Neural progenitor cell (in vitro differentiated cells): ENCODE measurements at regions not wholly inside any gene's neighbourhood (a gene's known extent, or its start where the extent isn't known, plus 50 kb on each side); places are given as distances from the start of the nearest gene placed in this dataset.

Source experiments
- DNase-seq: peaks from one replicate; pipeline ENCODE4 v3.0.0-alpha.2; 2016; ENCODE audit warnings: low spot score
- H2AFZ ChIP-seq: fragments of 200-600 bp; sonication (generic); replicated peaks from 2 replicates; pipeline ENCODE4 v1.6.1; 2016; ENCODE audit warnings: antibody characterized with exemption
- H3F3A ChIP-seq: fragments of 200-600 bp; sonication (generic); 2 replicates; pipeline ENCODE4 v1.6.1; 2016; ENCODE audit warnings: antibody characterized with exemption, low read depth
- H3K27ac ChIP-seq: fragments of 200-600 bp; sonication (generic); 2 replicates; pipeline ENCODE4 v1.5.1; 2016; ENCODE audit warnings: mild to moderate bottlenecking
- H3K27me3 ChIP-seq: fragments of 200-600 bp; sonication (generic); 2 replicates; pipeline ENCODE4 v1.6.1; 2016; ENCODE audit warnings: mild to moderate bottlenecking, moderate library complexity
- H3K36me3 ChIP-seq: fragments of 200-600 bp; sonication (generic); 2 replicates; pipeline ENCODE4 v1.5.1; 2016
- H3K4me1 ChIP-seq: fragments of 200-600 bp; sonication (generic); 2 replicates; pipeline ENCODE4 v1.6.1; 2016; ENCODE audit warnings: mixed run types
- H3K4me2 ChIP-seq: fragments of 200-600 bp; sonication (generic); 2 replicates; pipeline ENCODE4 v1.6.1; 2016
- H3K4me3 ChIP-seq: fragments of 200-600 bp; sonication (generic); 2 replicates; pipeline ENCODE4 v1.5.1; 2016
- H3K79me2 ChIP-seq: fragments of 200-600 bp; sonication (generic); 2 replicates; pipeline ENCODE4 v1.6.1; 2016; ENCODE audit warnings: low read depth
- H3K9ac ChIP-seq: fragments of 200-600 bp; sonication (generic); 2 replicates; pipeline ENCODE4 v1.6.1; 2016
- H3K9me3 ChIP-seq: fragments of 200-600 bp; sonication (generic); 2 replicates; pipeline ENCODE4 v1.5.1; 2016; ENCODE audit warnings: low read depth
- H4K20me1 ChIP-seq: fragments of 200-600 bp; sonication (generic); 2 replicates; pipeline ENCODE4 v1.6.1; 2016; ENCODE audit warnings: low read depth
- H3K27ac Mint-ChIP-seq: 3 replicates; pipeline ENCODE4 v1.8.0; 2021; ENCODE audit warnings: mixed read lengths
- H3K27me3 Mint-ChIP-seq: 2 replicates; pipeline ENCODE4 v1.8.0; 2022; ENCODE audit warnings: low read depth, mild to moderate bottlenecking, inconsistent platforms, moderate library complexity, mixed read lengths; ENCODE audit not compliant: insufficient read depth
- H3K36me3 Mint-ChIP-seq: 3 replicates; pipeline ENCODE4 v1.8.0; 2021; ENCODE audit warnings: mixed read lengths
- H3K4me1 Mint-ChIP-seq: 3 replicates; pipeline ENCODE4 v1.8.0; 2021; ENCODE audit warnings: mixed read lengths
- H3K4me3 Mint-ChIP-seq: 3 replicates; pipeline ENCODE4 v1.8.0; 2021; ENCODE audit warnings: mild to moderate bottlenecking, moderate library complexity, mixed read lengths
- H3K9me3 Mint-ChIP-seq: 3 replicates; pipeline ENCODE4 v1.8.0; 2020; ENCODE audit warnings: mixed read lengths
- CTCF ChIP-seq: fragments of 200-600 bp; sonication (generic); IDR thresholded peaks from 2 replicates; pipeline ENCODE4 v1.5.1; 2017; ENCODE audit warnings: antibody characterized with exemption, mild to moderate bottlenecking
- EZH2 ChIP-seq: fragments of 200-600 bp; sonication (generic); IDR thresholded peaks from 2 replicates; pipeline ENCODE4 v1.6.1; 2017; ENCODE audit warnings: antibody characterized with exemption, mild to moderate bottlenecking, moderate library complexity
- EZH2phosphoT487 ChIP-seq: fragments of 200-600 bp; sonication (generic); IDR thresholded peaks from 2 replicates; pipeline ENCODE4 v1.6.1; 2017; ENCODE audit warnings: antibody characterized with exemption

DNA sequence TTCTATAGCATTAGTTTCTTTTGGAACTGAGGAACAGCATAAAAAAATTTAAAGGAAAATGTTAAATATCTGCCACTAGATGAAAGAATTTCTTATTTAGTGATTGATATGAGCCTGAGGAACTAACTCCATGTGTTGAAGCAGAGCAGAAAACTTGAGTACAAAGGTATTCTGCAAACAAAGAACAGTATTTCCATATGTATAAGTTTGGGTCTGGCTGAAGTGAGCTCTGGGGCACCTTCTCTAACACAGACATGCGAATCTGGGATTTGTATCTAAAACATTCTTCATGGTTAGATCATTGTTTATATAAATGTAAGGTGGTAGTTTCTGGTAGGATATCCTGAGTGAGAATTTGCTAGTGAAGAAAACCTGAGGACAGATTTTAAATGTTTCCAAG, 123.2 kb downstream of the TYW3 start:
- no peaks in the 10 kb centered on the region for H3K9me3 Mint-ChIP-seq
- Histone ChIP-seq H3K4me3 (no peak overlapping the region), H3K27me3 (no peaks in the 10 kb centered on the region), H3K9me3 (no peaks in the 10 kb centered on the region), H3K4me2 (no peak overlapping the region), H3K9ac (no peak overlapping the region), H3K27ac (no peak overlapping the region), H3K4me1 (no peaks in the 10 kb centered on the region), H3K79me2 (no peaks in the 10 kb centered on the region), H2AFZ (no peak overlapping the region), H3F3A (no peaks in the 10 kb centered on the region), H4K20me1 (no peaks in the 10 kb centered on the region), H3K36me3 (no peaks in the 10 kb centered on the region)
- H3K27me3 Mint-ChIP-seq, result no peaks in the 10 kb centered on the region
- H3K4me1 Mint-ChIP-seq, result no peaks in the 10 kb centered on the region
- no peak overlapping the region for H3K4me3 Mint-ChIP-seq
- no peaks in the 10 kb centered on the region for H3K36me3 Mint-ChIP-seq
- H3K27ac Mint-ChIP-seq, result no peak overlapping the region
- DNase-seq, result no peak
- TF ChIP-seq CTCF (no peak), EZH2phosphoT487 (no peak), EZH2 (no peak)

- no peaks in the 10 kb centered on the region for H3F3A ChIP-seq
- no peak overlapping the region for H2AFZ ChIP-seq
- H3K4me2 ChIP-seq, result no peak overlapping the region
- H3K4me3 ChIP-seq, result no peak overlapping the region
- DNase-seq, result peak; percentile 25
- H3K27me3 Mint-ChIP-seq, result no peaks in the 10 kb centered on the region
- TF ChIP-seq EZH2phosphoT487 (no peak), EZH2 (no peak), CTCF (no peak)
- H3K27ac ChIP-seq, result no peak overlapping the region
- no peaks in the 10 kb centered on the region for H3K36me3 Mint-ChIP-seq
- no peak overlapping the region for H3K4me3 Mint-ChIP-seq
- H3K9me3 Mint-ChIP-seq, result no peaks in the 10 kb centered on the region
- H3K4me1 Mint-ChIP-seq, result no peaks in the 10 kb centered on the region
- H3K4me1 ChIP-seq, result no peaks in the 10 kb centered on the region
- H4K20me1 ChIP-seq, result no peaks in the 10 kb centered on the region
- H3K9me3 ChIP-seq, result no peaks in the 10 kb centered on the region
- H3K36me3 ChIP-seq, result no peaks in the 10 kb centered on the region
- H3K79me2 ChIP-seq, result no peaks in the 10 kb centered on the region
- H3K27ac Mint-ChIP-seq, result no peak overlapping the region
- no peak overlapping the region for H3K9ac ChIP-seq
- no peaks in the 10 kb centered on the region for H3K27me3 ChIP-seq
Observed at GRCh38 chr1:74857676-74858075, 124.7 kb downstream of the TYW3 start.

- H3K36me3 Mint-ChIP-seq, result no peaks in the 10 kb centered on the region
- no peak overlapping the region for H3K4me3 ChIP-seq
- H3K9me3 Mint-ChIP-seq, result no peaks in the 10 kb centered on the region
- H3K4me1 Mint-ChIP-seq, result no peaks in the 10 kb centered on the region
- no peaks in the 10 kb centered on the region for H3K4me1 ChIP-seq
- no peak overlapping the region for H3K9ac ChIP-seq
- no peaks in the 10 kb centered on the region for H3K27me3 Mint-ChIP-seq
- no peaks in the 10 kb centered on the region for H4K20me1 ChIP-seq
- no peak overlapping the region for H2AFZ ChIP-seq
- no peaks in the 10 kb centered on the region for H3K79me2 ChIP-seq
- H3K4me3 Mint-ChIP-seq, result no peak overlapping the region
- no peak overlapping the region for H3K27ac ChIP-seq
- no peak overlapping the region for H3K4me2 ChIP-seq
- H3F3A ChIP-seq, result no peaks in the 10 kb centered on the region
- H3K27me3 ChIP-seq, result no peaks in the 10 kb centered on the region
- no peak overlapping the region for H3K27ac Mint-ChIP-seq
- H3K9me3 ChIP-seq, result no peaks in the 10 kb centered on the region
- DNase-seq, result no peak
- no peak for TF ChIP-seq EZH2
- no peak for TF ChIP-seq CTCF
- no peaks in the 10 kb centered on the region for H3K36me3 ChIP-seq
Observed at GRCh38 chr1:74858136-74858535, 125.2 kb downstream of the TYW3 start.

DNA sequence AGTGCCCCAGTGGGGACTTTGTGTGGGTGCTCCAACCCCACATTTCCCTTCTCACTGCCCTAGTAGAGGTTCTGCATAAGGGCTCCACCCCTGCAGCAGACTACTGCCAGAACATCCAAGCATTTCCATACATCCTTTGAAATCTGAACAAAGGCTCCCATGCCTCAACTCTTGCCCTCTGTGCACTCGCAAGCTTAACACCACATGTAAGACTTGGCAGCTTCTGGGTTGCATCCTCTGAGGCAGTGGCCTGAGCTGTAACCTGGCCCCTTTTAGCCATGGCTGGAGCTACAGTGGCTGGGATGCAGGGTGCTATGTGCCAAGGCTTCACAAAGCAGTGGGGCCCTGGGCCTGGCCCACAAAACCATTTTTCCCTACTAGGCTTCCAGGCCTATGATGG, 128.9 kb downstream of the TYW3 start:
- no peak overlapping the region for H3K4me3 ChIP-seq
- H3F3A ChIP-seq, result no peaks in the 10 kb centered on the region
- TF ChIP-seq EZH2 (no peak), CTCF (no peak), EZH2phosphoT487 (no peak)
- H3K9me3 Mint-ChIP-seq, result peaks cover 2% of the 10 kb centered on the region
- H3K9ac ChIP-seq, result no peak overlapping the region
- H3K9me3 ChIP-seq, result no peaks in the 10 kb centered on the region
- no peak overlapping the region for H2AFZ ChIP-seq
- peaks cover 2% of the 10 kb centered on the region for H3K27me3 Mint-ChIP-seq
- H3K79me2 ChIP-seq, result no peaks in the 10 kb centered on the region
- H3K27ac ChIP-seq, result no peak overlapping the region
- no peaks in the 10 kb centered on the region for H3K4me1 Mint-ChIP-seq
- no peaks in the 10 kb centered on the region for H3K4me1 ChIP-seq
- H3K27me3 ChIP-seq, result no peaks in the 10 kb centered on the region
- no peak for DNase-seq
- H3K4me3 Mint-ChIP-seq, result no peak overlapping the region
- H4K20me1 ChIP-seq, result no peaks in the 10 kb centered on the region
- no peak overlapping the region for H3K4me2 ChIP-seq
- H3K36me3 ChIP-seq, result no peaks in the 10 kb centered on the region
- no peak overlapping the region for H3K27ac Mint-ChIP-seq
- no peaks in the 10 kb centered on the region for H3K36me3 Mint-ChIP-seq
